Thyroid gland (tissue), 4 donors: ENCODE measurements at regions not wholly inside any gene's neighbourhood (a gene's known extent, or its start where the extent isn't known, plus 50 kb on each side); places are given as distances from the start of the nearest gene placed in this dataset.

ENCODE experiments used
- DNase-seq, 2 donors: peaks; one replicate each; pipeline ENCODE4 v3.0.0-alpha.2; 2019
- H3K27ac ChIP-seq, 3 donors: fragments of 200-600 bp; sonication (generic); 1 replicate in 2 of 3; 2 replicates in 1 of 3; pipeline ENCODE4 v1.5.1; 2016 to 2019; ENCODE audit warnings: mild to moderate bottlenecking in 1 of 3, moderate library complexity in 1 of 3
- H3K27me3 ChIP-seq: fragments of 200-600 bp; sonication (generic); one replicate; pipeline ENCODE4 v1.5.1; 2019
- H3K36me3 ChIP-seq, 2 donors: fragments of 200-600 bp; sonication (generic); one replicate each; pipeline ENCODE4 v1.5.1; 2016 to 2019
- H3K4me1 ChIP-seq, 2 donors: fragments of 200-600 bp; sonication (generic); one replicate each; pipeline ENCODE4 v1.5.1; 2017 to 2019
- H3K4me3 ChIP-seq, 3 donors: fragments of 200-600 bp; sonication (generic); replicated peaks in 1 of 3; 1 replicate in 2 of 3; 2 replicates in 1 of 3; pipeline ENCODE4 v1.5.1; 2016; ENCODE audit warnings: mild to moderate bottlenecking in 1 of 3
- H3K9me3 ChIP-seq: fragments of 200-600 bp; sonication (generic); one replicate; pipeline ENCODE4 v1.5.1; 2017
- POLR2A ChIP-seq, 2 donors: fragments of 450-650 bp; IDR thresholded peaks; one replicate each; pipeline ENCODE4 v1.6.1; 2017; ENCODE audit warnings: antibody characterized with exemption in 2 of 2, mild to moderate bottlenecking in 2 of 2, moderate library complexity in 1 of 2
- WGBS, 2 donors: methylation state at CpG; one replicate each; pipeline ENCODE4 v1.1.5; 2017; 5-methylcytosine and 5-hydroxymethylcytosine counted together
- intact Hi-C: fragments of 100-400 bp; cut with DNase I; formaldehyde crosslinking; loops from one replicate; pipeline ENCODE4 v1.15.1; 2023
- TF ChIP-seq, protein P1 (sequence below), 6 experiments: fragments of 200-600 bp in 3 of 6; fragments of 450-650 bp in 3 of 6; sonication (generic) in 3 of 6; IDR thresholded peaks; one replicate each; pipeline ENCODE4 v1.5.1; 2016 to 2019; ENCODE audit warnings: antibody characterized with exemption in 6 of 6, mild to moderate bottlenecking in 2 of 6, inconsistent platforms in 1 of 6, moderate library complexity in 1 of 6

DNA sequence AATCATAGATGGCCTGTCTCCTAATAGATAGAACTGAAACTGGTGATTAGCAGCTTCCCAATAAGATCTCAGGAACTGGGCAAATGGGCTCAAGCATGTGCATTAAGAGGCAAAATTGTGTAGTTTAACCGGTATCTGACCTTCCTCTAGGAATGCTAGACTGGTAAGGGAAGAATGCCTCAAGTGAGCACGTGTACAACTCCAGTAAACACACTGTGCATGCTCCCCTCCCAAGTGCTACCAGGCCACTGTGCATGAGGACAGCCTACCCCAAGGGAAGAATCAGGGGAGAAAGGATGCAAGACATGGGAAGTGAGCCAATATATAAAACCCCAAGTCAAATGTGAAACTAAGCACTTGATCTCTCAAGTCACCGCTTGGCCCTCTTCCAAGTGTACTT is 1157.4 kb upstream of the CDH18 start:
- intact Hi-C loops: no loop called here
- H3K36me3 ChIP-seq: no peaks in the 10 kb centered on the region
- WGBS, 2 donors: 56 to 73% methylated on average over 3 of the region's 3 CpGs

DNA sequence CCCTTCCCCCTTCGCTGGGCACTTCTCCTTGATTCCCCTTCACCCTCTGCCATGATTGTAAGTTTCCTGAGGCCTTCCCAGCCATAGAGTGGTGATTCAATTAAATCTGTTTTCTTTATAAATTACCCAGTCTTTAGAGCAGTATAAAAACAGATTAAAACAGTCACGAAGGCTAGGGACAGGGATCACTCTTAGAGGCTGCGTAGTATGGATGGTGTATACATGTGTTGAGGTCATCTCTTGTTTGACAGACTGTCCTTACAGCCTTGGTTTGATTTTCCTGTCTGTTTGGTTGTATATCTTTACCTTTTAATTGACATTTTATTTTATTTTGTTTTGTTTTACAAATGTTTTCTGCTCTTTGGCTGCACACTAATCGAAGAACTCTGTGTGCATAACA is 1155.7 kb upstream of the CDH18 start:
- WGBS, 2 donors: 93% methylated on average over 4 of the region's 4 CpGs
- Histone ChIP-seq H3K4me3 (no peak overlapping the region), H3K4me1 (no peaks in the 10 kb centered on the region), H3K9me3 (no peaks in the 10 kb centered on the region), H3K36me3 (no peaks in the 10 kb centered on the region), H3K27me3 (no peaks in the 10 kb centered on the region), H3K27ac (no peak overlapping the region)
- intact Hi-C loops: no loop called here
- no peak for DNase-seq
- no peak for TF ChIP-seq POLR2A (IDR thresholded peaks at IDR 0.05)
- TF ChIP-seq, protein P1, sequence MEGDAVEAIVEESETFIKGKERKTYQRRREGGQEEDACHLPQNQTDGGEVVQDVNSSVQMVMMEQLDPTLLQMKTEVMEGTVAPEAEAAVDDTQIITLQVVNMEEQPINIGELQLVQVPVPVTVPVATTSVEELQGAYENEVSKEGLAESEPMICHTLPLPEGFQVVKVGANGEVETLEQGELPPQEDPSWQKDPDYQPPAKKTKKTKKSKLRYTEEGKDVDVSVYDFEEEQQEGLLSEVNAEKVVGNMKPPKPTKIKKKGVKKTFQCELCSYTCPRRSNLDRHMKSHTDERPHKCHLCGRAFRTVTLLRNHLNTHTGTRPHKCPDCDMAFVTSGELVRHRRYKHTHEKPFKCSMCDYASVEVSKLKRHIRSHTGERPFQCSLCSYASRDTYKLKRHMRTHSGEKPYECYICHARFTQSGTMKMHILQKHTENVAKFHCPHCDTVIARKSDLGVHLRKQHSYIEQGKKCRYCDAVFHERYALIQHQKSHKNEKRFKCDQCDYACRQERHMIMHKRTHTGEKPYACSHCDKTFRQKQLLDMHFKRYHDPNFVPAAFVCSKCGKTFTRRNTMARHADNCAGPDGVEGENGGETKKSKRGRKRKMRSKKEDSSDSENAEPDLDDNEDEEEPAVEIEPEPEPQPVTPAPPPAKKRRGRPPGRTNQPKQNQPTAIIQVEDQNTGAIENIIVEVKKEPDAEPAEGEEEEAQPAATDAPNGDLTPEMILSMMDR (IDR thresholded peaks at IDR 0.05): no peak

More for the DNA sequence above, 1157.4 kb upstream of the CDH18 start:
- Histone ChIP-seq H3K4me3 (no peak overlapping the region), H3K4me1 (no peaks in the 10 kb centered on the region), H3K27ac (no peak overlapping the region), H3K9me3 (no peaks in the 10 kb centered on the region), H3K27me3 (no peaks in the 10 kb centered on the region)
- TF ChIP-seq, protein P1 (IDR thresholded peaks at IDR 0.05): no peak
- no peak for TF ChIP-seq POLR2A (IDR thresholded peaks at IDR 0.05)
- DNase-seq: no peak

DNA sequence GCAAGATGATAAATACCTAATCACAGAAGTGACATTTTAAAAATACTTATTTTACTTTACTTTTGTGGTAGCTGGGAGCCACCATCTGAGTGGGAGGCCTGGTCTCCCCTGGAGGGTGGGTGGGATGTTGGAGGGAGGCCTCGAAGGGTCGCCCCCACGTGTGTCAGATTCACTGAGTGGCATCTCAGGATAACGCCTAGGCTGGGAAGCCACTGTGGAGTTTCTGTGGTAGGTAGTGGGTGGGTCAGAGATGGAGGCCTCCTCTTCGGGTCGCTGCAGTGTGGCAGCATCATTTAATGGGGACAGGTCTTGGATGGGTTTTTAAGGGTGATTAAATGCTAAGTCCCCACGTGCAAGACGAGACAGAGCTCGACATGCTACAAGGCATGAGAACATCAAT is 1154.8 kb upstream of the CDH18 start:
- no peaks in the 10 kb centered on the region for H3K27me3 ChIP-seq
- no peak for DNase-seq
- intact Hi-C loops: no loop called here
- H3K4me1 ChIP-seq: no peaks in the 10 kb centered on the region
- H3K4me3 ChIP-seq: no peak overlapping the region
- H3K27ac ChIP-seq: no peak overlapping the region
- 95 to 99% methylated on average over 9 of the region's 9 CpGs for WGBS, 2 donors
- no peaks in the 10 kb centered on the region for H3K36me3 ChIP-seq
- no peaks in the 10 kb centered on the region for H3K9me3 ChIP-seq
- TF ChIP-seq POLR2A (IDR thresholded peaks at IDR 0.05): no peak
- TF ChIP-seq, protein P1 (IDR thresholded peaks at IDR 0.05): no peak

DNA sequence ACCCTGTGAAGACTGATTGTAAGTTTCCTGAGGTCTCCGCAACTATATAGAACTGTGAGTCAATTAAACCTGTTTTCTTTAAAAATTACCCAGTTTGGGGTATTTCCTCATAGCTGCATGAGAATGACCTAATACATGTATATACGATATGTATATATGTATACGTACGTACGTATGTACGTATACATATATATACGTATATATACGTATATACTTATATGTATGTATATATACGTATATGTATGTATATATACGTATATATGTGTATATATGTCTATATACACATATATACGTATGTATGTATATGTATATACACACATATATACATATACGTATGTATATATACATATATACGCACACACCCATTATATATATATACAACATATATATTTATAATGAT is 1153.0 kb upstream of the CDH18 start:
- Histone ChIP-seq H3K27me3 (no peaks in the 10 kb centered on the region), H3K27ac (no peak overlapping the region), H3K9me3 (no peaks in the 10 kb centered on the region), H3K36me3 (no peaks in the 10 kb centered on the region), H3K4me3 (no peak overlapping the region), H3K4me1 (no peaks in the 10 kb centered on the region)
- TF ChIP-seq POLR2A (IDR thresholded peaks at IDR 0.05): no peak
- TF ChIP-seq, protein P1 (IDR thresholded peaks at IDR 0.05): no peak
- 89 to 90% methylated on average over 13 of the region's 13 CpGs for WGBS, 2 donors
- no peak for DNase-seq
- intact Hi-C loops: no loop called here

DNA sequence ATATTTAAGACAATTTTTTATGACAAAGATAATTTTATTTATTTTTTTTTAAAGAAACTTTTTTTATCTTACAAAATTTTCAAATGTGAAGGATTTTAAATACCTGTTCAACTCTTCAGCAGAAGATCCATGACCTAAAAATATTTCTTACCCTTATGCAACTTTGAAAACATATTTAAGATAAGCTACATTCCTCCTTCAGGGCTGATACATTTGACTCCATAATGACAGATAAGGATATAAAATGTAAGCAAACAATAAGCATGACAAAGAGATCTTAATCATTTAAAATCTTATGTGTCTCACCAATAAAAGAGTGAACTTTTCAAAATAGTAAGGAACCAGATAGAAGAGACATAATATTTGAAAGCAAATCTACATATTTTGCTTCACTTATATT is 1138.2 kb upstream of the CDH18 start:
- intact Hi-C loops: no loop called here
- Histone ChIP-seq H3K9me3 (no peaks in the 10 kb centered on the region), H3K27me3 (no peaks in the 10 kb centered on the region), H3K4me3 (no peak overlapping the region), H3K4me1 (no peaks in the 10 kb centered on the region), H3K36me3 (no peaks in the 10 kb centered on the region), H3K27ac (no peak overlapping the region)
- DNase-seq: no peak
- TF ChIP-seq POLR2A (IDR thresholded peaks at IDR 0.05): no peak
- TF ChIP-seq, protein P1 (IDR thresholded peaks at IDR 0.05): no peak
